GM12878 (cell line): ENCODE measurements at regions not wholly inside any gene's neighbourhood (a gene's known extent, or its start where the extent isn't known, plus 50 kb on each side); places are given as distances from the start of the nearest gene placed in this dataset.

ENCODE experiments used
- CHD4 ChIP-seq: fragments of 200-600 bp; sonication (generic); IDR thresholded peaks from 2 replicates; pipeline ENCODE4 v1.6.1; 2016; ENCODE audit warnings: mild to moderate bottlenecking
- ZNF24 ChIP-seq: fragments of 450-650 bp; IDR thresholded peaks from 2 replicates; pipeline ENCODE4 v1.6.1; 2017; ENCODE audit warnings: antibody characterized with exemption, mild to moderate bottlenecking

- TF ChIP-seq CHD4: no peak
- no peak for TF ChIP-seq ZNF24
Measured at GRCh38 chrX:10341309-10341708, 184.5 kb downstream of the CLCN4 start.
